ENCODE measurements at regions not wholly inside any gene's neighbourhood (a gene's known extent, or its start where the extent isn't known, plus 50 kb on each side); places are given as distances from the start of the nearest gene placed in this dataset.

DNA sequence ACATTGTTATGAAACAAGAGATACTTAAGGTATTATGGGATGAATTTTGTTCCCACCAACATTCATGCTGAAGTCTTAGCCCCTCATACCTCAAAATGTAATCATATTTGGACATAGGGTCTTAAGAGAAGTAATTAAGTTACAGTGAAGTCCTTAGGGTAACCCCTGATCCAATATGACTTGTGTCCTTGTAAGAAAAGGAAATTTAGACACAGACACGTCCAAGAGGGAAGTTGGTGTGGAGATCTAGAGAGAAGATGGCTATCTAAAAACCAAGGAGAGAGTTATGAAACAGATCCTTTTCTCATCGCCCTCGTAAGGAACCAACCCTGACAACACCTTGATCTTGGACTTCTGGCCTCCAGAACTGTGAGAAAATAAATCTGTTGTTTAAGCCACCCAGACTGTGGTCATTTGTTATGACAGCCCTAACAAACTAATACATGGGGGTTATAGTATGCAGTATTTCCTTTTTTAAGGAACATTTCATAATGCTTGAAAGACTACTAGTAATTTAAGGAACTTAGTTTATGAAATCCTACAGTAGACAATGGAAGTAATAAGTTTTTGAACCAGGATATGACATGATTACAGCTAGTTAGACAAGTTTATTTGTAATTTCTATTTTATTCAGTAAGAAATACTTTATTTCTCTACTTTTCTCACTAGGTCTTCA is 875.5 kb upstream of the ADGRL2 start:
- Mint-ChIP-seq H3K9me3 (peaks cover 5 to 7% of the 10 kb centered on the region in 2 donors), H3K4me1 (ENCODE audit: low read depth) (no peaks in the 10 kb centered on the region), H3K27ac (no peak overlapping the region), H3K27me3 (ENCODE audit: low read depth) (no peaks in the 10 kb centered on the region), H3K4me3 (no peak overlapping the region), H3K36me3 (ENCODE audit: insufficient read depth in 2 of 2) (peaks cover 0 to 4% of the 10 kb centered on the region in 2 donors)
- DNase-seq (no peak), ATAC-seq (replicated peaks in 1 of 2) (no peak)

DNA sequence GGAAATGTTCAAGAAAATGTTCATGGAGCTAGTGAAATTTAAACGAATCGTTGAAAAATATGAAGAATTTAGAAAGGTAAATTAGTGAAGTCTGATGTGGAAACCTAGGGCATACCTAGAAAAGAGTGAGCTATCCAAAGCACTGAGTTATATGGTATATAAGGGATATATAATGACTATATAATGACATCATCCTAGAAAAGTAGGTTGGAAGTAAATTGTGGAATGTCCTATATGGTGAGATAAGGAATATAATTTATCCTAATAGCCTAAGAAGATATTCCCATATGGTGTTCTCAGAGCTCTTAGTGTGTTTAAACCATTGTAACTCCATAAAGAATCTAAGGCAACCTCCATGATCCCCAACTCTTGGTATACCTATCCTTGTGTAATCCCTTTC is 876.4 kb upstream of the ADGRL2 start:
- Mint-ChIP-seq H3K9me3 (peaks cover 5 to 7% of the 10 kb centered on the region in 2 donors), H3K36me3 (ENCODE audit: insufficient read depth in 2 of 2) (peaks cover 0 to 4% of the 10 kb centered on the region in 2 donors), H3K4me3 (no peak overlapping the region), H3K27me3 (ENCODE audit: low read depth) (no peaks in the 10 kb centered on the region), H3K27ac (no peak overlapping the region), H3K4me1 (ENCODE audit: low read depth) (no peaks in the 10 kb centered on the region)
- ATAC-seq (replicated peaks in 1 of 2) (no peak), DNase-seq (no peak)

DNA sequence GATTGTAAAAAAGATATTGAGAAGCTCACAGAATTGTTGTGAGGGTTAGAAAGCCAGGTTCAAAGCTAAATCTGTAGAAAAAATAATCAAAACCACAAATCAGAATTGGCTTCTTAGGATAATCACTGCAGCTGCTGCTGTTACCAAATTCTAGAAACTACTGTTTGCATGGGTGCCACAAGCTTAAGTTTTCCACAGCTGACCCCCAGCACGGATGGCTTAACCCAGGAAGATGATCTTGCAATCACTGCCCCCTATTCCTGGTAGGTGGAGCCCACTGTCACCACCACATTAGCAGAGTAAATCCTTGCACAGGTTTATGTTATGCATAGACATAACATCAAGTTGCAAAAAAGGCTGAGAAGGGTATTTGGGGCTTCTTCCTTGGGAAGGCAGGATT is 877.8 kb upstream of the ADGRL2 start:
- DNase-seq: no peak
- Mint-ChIP-seq H3K27me3 (ENCODE audit: low read depth) (no peaks in the 10 kb centered on the region), H3K9me3 (peaks cover 3 to 4% of the 10 kb centered on the region in 2 donors), H3K36me3 (ENCODE audit: insufficient read depth in 2 of 2) (peaks cover 0 to 2% of the 10 kb centered on the region in 2 donors), H3K4me1 (ENCODE audit: low read depth) (no peaks in the 10 kb centered on the region), H3K27ac (no peak overlapping the region), H3K4me3 (no peak overlapping the region)
- ATAC-seq (replicated peaks in 1 of 2): no peak

DNA sequence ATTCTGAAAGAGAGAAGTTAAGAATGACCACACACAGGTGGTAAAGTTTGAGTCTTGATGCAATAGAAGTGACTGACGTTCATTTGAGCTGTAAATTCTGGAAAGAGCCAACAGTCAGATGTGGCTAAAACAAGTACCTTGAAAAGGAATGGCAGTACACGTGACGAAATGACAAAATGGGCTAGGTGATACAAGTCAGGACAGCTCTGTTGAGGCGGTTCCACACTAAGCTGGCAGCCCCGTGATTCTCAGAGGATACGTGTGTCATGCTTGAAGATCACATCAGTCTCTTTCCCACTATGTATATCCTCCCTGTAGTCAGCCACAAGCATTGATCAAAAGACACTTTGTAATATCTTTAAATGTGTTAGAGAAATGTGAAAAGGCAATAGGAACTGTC is 881.3 kb upstream of the ADGRL2 start:
- no peaks in the 10 kb centered on the region for H3K9me3 Mint-ChIP-seq
- H3K27ac Mint-ChIP-seq: no peak overlapping the region
- no peaks in the 10 kb centered on the region for H3K36me3 Mint-ChIP-seq (ENCODE audit: insufficient read depth in 2 of 2)
- no peaks in the 10 kb centered on the region for H3K27me3 Mint-ChIP-seq (ENCODE audit: low read depth)
- no peaks in the 10 kb centered on the region for H3K4me1 Mint-ChIP-seq (ENCODE audit: low read depth)
- no peak overlapping the region for H3K4me3 Mint-ChIP-seq
- DNase-seq (no peak), ATAC-seq (replicated peaks in 1 of 2) (no peak)

DNA sequence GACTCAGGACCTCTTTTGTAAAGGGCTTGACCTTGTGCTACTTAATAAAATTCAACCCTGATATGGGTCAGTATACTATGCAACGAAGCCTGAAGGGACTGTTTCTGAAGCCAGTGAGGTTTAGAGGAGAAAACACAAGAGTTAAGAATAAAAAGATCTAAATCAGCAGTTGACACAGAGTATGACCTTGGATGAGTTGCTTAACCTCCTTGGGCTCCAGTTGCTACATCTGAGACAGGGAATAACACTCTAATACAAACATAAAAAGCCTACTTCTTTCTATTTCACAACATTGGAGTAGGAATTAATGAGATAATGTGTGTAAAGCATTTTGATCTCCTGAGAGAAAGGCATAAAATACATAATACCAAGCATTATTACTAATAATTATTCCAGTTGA is 882.4 kb upstream of the ADGRL2 start:
- ATAC-seq (replicated peaks in 1 of 2): no peak
- no peaks in the 10 kb centered on the region for H3K4me1 Mint-ChIP-seq (ENCODE audit: low read depth)
- H3K9me3 Mint-ChIP-seq: peaks cover 0 to 3% of the 10 kb centered on the region in 2 donors

DNA sequence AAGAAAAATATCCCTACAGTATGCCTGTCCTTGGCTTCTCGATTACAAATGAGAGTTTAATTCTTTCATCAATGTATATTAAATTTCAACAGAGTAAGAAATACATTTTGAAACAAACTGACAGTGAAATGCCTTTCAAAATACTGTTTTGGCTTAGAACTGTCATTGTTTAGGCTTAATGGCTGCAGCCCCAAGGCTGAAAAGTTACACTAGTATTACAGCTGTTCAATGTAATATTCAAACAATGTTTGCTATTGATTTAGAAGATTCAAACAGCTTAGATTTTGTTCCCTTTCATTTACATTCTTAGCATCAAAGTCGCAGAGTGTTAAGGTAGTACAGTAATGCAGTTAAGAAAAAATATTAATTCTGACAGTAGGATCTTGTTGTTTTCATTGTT is 882.9 kb upstream of the ADGRL2 start:
- Mint-ChIP-seq H3K9me3 (peaks cover 0 to 3% of the 10 kb centered on the region in 2 donors), H3K36me3 (ENCODE audit: insufficient read depth in 2 of 2) (no peaks in the 10 kb centered on the region), H3K27me3 (ENCODE audit: low read depth) (no peaks in the 10 kb centered on the region), H3K27ac (no peak overlapping the region), H3K4me3 (no peak overlapping the region), H3K4me1 (ENCODE audit: low read depth) (no peaks in the 10 kb centered on the region)
- DNase-seq (no peak), ATAC-seq (replicated peaks in 1 of 2) (no peak)

More for the DNA sequence above, 882.4 kb upstream of the ADGRL2 start:
- H3K27me3 Mint-ChIP-seq (ENCODE audit: low read depth): no peaks in the 10 kb centered on the region
- DNase-seq: no peak
- no peaks in the 10 kb centered on the region for H3K36me3 Mint-ChIP-seq (ENCODE audit: insufficient read depth in 2 of 2)
- H3K4me3 Mint-ChIP-seq: no peak overlapping the region
- no peak overlapping the region for H3K27ac Mint-ChIP-seq

DNA sequence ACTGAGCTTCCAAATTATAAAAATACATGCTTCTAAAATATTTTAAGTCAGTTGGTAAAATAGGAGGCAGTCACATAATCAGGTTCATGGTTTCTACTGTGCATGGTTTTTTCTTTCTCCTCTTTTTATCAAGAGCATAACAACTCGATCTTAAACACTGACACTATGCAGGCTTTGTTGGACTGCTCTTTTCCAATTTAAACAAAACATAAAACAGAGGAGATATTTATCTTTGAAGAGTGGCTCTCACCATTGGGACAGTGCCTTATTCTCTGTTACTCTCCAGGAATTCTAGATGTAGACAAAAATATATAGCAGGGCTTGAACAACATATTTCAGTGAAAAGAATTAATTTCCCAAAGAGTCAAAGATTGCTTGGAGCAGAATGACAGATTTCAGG is 883.5 kb upstream of the ADGRL2 start:
- Mint-ChIP-seq H3K27me3 (ENCODE audit: low read depth) (no peaks in the 10 kb centered on the region), H3K4me1 (ENCODE audit: low read depth) (no peaks in the 10 kb centered on the region), H3K36me3 (ENCODE audit: insufficient read depth in 2 of 2) (no peaks in the 10 kb centered on the region), H3K9me3 (peaks cover 0 to 3% of the 10 kb centered on the region in 2 donors), H3K27ac (no peak overlapping the region), H3K4me3 (no peak overlapping the region)
- no peak for ATAC-seq (replicated peaks in 1 of 2)
- no peak for DNase-seq

DNA sequence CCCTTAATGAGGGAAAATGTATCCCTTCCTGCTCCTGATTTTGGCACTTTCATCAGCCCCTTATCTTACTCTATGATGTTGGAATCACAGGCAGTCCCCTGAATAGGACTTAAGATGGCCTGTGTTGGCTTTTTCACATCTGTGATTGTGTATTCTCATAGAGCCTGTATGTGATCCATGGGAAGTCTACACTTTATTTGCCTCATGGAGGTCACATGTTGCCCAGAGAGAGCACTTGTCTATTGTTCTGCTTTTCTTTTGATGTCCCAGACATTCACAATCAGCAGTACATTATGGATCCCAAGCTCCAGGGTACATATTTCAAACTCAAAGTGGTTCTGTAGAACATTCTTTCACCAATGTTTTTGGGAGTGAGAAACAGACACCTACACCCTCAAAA is 885.2 kb upstream of the ADGRL2 start:
- H3K36me3 Mint-ChIP-seq (ENCODE audit: insufficient read depth in 2 of 2): no peaks in the 10 kb centered on the region
- peaks cover 3% of the 10 kb centered on the region in 2 donors for H3K9me3 Mint-ChIP-seq
- no peak for ATAC-seq (replicated peaks in 1 of 2)

DNA sequence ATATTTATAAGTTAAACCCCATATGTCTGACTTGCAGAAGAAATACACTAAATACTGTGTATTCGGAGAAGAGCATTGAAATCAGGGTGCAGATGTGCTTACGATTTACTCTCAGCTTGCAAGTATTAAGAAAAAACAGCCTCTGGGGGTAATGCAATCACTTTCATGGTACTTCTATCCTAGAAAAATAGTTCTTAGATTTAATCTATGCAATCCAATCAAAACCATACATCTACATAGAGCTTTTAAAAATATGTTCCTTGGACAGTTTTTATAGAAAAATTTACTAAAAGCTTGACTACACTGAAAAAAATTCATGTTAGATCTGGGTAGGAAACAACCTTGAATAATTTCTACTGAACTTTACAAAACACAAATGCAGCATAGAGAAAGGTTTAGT is 890.3 kb upstream of the ADGRL2 start:
- Mint-ChIP-seq H3K27ac (no peak overlapping the region), H3K9me3 (peaks cover 4 to 6% of the 10 kb centered on the region in 2 donors), H3K4me1 (ENCODE audit: low read depth) (no peaks in the 10 kb centered on the region), H3K36me3 (ENCODE audit: insufficient read depth in 2 of 2) (no peaks in the 10 kb centered on the region), H3K4me3 (no peak overlapping the region), H3K27me3 (ENCODE audit: low read depth) (no peaks in the 10 kb centered on the region)
- DNase-seq (no peak), ATAC-seq (replicated peaks in 1 of 2) (no peak)

More for the DNA sequence above, 885.2 kb upstream of the ADGRL2 start:
- Mint-ChIP-seq H3K4me3 (no peak overlapping the region), H3K4me1 (ENCODE audit: low read depth) (no peaks in the 10 kb centered on the region), H3K27me3 (ENCODE audit: low read depth) (no peaks in the 10 kb centered on the region), H3K27ac (no peak overlapping the region)
- DNase-seq: no peak

DNA sequence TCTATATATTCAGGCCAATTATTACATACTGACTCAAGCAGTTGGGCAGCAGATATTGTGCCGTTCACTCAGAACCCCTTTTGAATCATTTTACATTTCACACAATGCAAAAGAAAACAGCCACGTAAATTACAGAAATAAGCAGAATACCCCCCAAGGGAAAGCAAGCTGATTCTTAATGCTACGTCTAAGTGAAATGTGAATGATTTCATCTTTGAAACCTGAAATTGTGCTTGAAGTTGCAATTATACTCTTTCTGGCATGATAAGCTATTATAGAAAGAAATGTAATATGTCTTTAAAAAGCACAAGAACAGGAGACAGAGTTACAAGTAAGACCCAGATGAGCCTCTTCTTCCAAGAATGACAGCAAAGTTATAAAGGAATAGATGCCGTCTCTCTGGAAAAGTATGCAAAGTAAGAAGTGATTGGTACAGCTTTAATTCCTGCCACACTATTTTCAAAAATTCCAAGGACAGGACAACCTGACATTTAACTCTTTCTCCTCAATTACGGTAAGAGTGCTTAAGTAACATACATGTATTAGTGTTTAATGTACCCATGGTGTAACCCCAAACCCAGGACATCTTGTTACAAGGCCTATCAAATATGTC is 891.5 kb upstream of the ADGRL2 start:
- Mint-ChIP-seq H3K27me3 (ENCODE audit: low read depth) (no peaks in the 10 kb centered on the region), H3K4me3 (no peak overlapping the region), H3K36me3 (ENCODE audit: insufficient read depth in 2 of 2) (no peaks in the 10 kb centered on the region), H3K9me3 (peaks cover 4 to 6% of the 10 kb centered on the region in 2 donors), H3K4me1 (ENCODE audit: low read depth) (no peaks in the 10 kb centered on the region), H3K27ac (no peak overlapping the region)
- ATAC-seq (replicated peaks in 1 of 2): no peak
- DNase-seq: no peak

DNA sequence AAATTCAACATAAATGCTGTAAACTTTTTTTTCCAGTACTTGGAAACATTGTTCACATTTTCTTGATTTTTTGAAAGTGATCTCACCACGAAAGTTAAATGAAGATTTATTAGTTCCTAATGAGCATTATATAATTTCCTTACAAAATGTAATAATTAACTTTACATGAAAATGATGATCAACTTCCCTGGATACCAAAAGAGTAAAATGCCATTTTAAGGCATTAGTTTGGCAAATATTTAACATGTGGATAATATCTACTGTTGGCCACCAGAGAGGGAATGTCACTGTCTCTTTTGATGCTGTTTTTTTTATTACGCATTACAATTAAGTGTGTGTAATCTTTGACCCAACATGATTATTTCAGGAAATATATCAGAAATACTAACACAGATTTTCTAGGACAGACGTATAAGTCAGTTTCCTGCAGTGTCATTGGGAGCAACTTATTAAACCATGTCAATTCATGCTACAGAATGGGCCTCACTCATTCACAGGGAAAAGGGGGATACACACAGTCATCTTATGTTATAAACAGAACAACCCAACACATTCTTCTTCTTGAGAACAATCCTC is 903.9 kb upstream of the ADGRL2 start:
- Mint-ChIP-seq H3K4me3 (no peak overlapping the region), H3K4me1 (ENCODE audit: low read depth) (no peaks in the 10 kb centered on the region), H3K27me3 (ENCODE audit: low read depth) (no peaks in the 10 kb centered on the region), H3K9me3 (peaks cover 1% of the 10 kb centered on the region in 2 donors), H3K36me3 (ENCODE audit: insufficient read depth in 2 of 2) (no peaks in the 10 kb centered on the region), H3K27ac (no peak overlapping the region)
- DNase-seq: no peak
- no peak for ATAC-seq (replicated peaks in 1 of 2)

DNA sequence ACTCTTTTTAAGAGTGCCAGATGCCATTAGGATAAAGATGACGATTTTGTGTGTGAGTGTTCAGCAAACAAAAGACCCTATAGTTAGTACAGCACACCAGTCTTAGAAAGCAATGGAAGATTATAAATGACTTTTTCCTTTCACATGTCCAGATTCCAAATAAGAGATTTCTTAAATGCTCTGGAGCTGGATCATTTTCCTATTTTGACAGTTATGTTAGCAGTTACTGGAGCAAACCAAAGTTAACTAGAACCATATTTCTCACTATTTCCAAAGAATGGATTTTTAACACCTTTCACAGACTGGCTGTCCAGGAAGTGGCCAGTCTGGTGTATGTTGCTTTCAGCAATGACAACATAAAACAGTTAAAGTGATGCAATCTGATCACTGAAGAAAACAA is 905.8 kb upstream of the ADGRL2 start:
- Mint-ChIP-seq H3K27me3 (ENCODE audit: low read depth) (no peaks in the 10 kb centered on the region), H3K9me3 (peaks cover 1% of the 10 kb centered on the region in 2 donors), H3K27ac (no peak overlapping the region), H3K4me3 (no peak overlapping the region), H3K4me1 (ENCODE audit: low read depth) (no peaks in the 10 kb centered on the region), H3K36me3 (ENCODE audit: insufficient read depth in 2 of 2) (no peaks in the 10 kb centered on the region)
- DNase-seq (no peak), ATAC-seq (replicated peaks in 1 of 2) (no peak)

DNA sequence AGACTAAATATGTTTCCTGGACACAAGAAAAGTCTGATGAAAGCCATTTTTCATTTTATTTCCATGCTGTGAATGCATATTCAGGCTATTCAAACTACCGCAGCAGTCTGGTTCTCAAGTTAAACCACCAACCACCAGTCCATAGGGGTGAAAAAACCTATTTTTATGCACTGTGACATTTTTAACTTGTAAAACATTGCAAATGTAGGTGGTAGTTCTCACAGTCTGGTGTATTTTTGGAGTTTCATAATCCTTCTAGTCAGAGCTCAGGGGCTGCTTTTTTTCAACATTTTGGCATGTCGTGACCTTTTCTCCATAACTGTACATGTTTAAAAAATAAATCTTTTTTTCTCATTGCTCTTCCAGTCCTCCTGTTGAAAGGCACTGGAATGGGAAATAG is 907.6 kb upstream of the ADGRL2 start:
- H3K36me3 Mint-ChIP-seq (ENCODE audit: insufficient read depth in 2 of 2): no peaks in the 10 kb centered on the region
- DNase-seq (no peak), ATAC-seq (replicated peaks in 1 of 2) (no peak)
- peaks cover 1% of the 10 kb centered on the region in 2 donors for H3K9me3 Mint-ChIP-seq
- H3K27ac Mint-ChIP-seq: no peak overlapping the region
- no peaks in the 10 kb centered on the region for H3K27me3 Mint-ChIP-seq (ENCODE audit: low read depth)
- H3K4me1 Mint-ChIP-seq (ENCODE audit: low read depth): no peaks in the 10 kb centered on the region
- no peak overlapping the region for H3K4me3 Mint-ChIP-seq

DNA sequence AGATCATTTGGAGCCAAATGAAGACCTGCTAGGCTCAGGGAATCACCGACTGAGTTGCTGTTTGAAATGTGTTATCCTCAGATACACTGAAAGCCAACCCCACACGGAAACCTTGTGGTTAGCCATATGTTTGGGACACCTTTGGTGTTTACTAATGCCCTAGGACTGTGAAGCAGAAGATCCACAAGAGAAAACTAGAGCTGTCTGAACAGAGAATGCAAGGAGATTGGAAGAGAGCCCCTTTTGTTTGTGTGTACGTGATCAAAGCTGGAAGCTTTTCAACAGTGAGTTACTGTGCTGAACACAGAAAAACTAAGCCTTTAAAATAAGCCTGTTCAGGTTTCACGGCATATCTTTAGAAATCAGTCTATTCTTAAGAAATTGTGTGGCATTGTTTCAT is 908.2 kb upstream of the ADGRL2 start:
- no peaks in the 10 kb centered on the region for H3K4me1 Mint-ChIP-seq (ENCODE audit: low read depth)
- no peaks in the 10 kb centered on the region for H3K27me3 Mint-ChIP-seq (ENCODE audit: low read depth)
- no peaks in the 10 kb centered on the region for H3K36me3 Mint-ChIP-seq (ENCODE audit: insufficient read depth in 2 of 2)
- H3K4me3 Mint-ChIP-seq: no peak overlapping the region
- DNase-seq (no peak), ATAC-seq (replicated peaks in 1 of 2) (no peak)
- H3K9me3 Mint-ChIP-seq: peaks cover 1% of the 10 kb centered on the region in 2 donors
- no peak overlapping the region for H3K27ac Mint-ChIP-seq

Measured in activated T-cell treated with anti-CD3 and anti-CD28 coated beads, Interleukin-2, amount 50 U/mL, for 72 hours (primary cell).